OCI-LY1 (cell line): ENCODE measurements at regions not wholly inside any gene's neighbourhood (a gene's known extent, or its start where the extent isn't known, plus 50 kb on each side); places are given as distances from the start of the nearest gene placed in this dataset.

ENCODE experiments used
- H2AFZ ChIP-seq: fragments of 200-600 bp; sonication (generic), shearing (Covaris generic); 2 replicates; pipeline ENCODE4 v1.6.0; 2014; ENCODE audit warnings: antibody characterized with exemption, mild to moderate bottlenecking, low read length
- H3F3A ChIP-seq: fragments of 200-600 bp; sonication (generic), shearing (Covaris generic); 2 replicates; pipeline ENCODE4 v1.6.0; 2014; ENCODE audit warnings: mild to moderate bottlenecking, antibody characterized with exemption, low read length, moderate library complexity; ENCODE audit not compliant: insufficient read depth
- H3K27ac ChIP-seq: fragments of 200-600 bp; sonication (generic); 2 replicates; pipeline ENCODE4 v1.5.1; 2014; ENCODE audit warnings: low read length, mixed run types, mild to moderate bottlenecking, low read depth; ENCODE audit not compliant: poor library complexity, severe bottlenecking
- H3K27me3 ChIP-seq: fragments of 200-600 bp; sonication (generic); 2 replicates; pipeline ENCODE4 v1.6.0; 2014; ENCODE audit warnings: antibody characterized with exemption, mild to moderate bottlenecking, low read length, moderate library complexity; ENCODE audit not compliant: insufficient read depth
- H3K36me3 ChIP-seq: fragments of 200-600 bp; sonication (generic); 2 replicates; pipeline ENCODE4 v1.6.1; 2014; ENCODE audit warnings: mild to moderate bottlenecking, antibody characterized with exemption, low read length, moderate library complexity, mixed read lengths; ENCODE audit not compliant: insufficient read depth
- H3K4me1 ChIP-seq: fragments of 200-600 bp; sonication (generic); 2 replicates; pipeline ENCODE4 v1.5.1; 2014; ENCODE audit warnings: mild to moderate bottlenecking, low read length, moderate library complexity; ENCODE audit not compliant: insufficient read depth, severe bottlenecking
- H3K4me2 ChIP-seq: fragments of 200-600 bp; sonication (generic), shearing (Covaris generic); 2 replicates; pipeline ENCODE4 v1.6.1; 2014; ENCODE audit warnings: low read length
- H3K4me3 ChIP-seq: fragments of 200-600 bp; sonication (generic); 2 replicates; pipeline ENCODE4 v1.5.1; 2014; ENCODE audit warnings: low read length, low read depth, mild to moderate bottlenecking, mixed read lengths; ENCODE audit not compliant: poor library complexity, severe bottlenecking
- H3K79me2 ChIP-seq: fragments of 200-600 bp; shearing (Covaris generic); 2 replicates; pipeline ENCODE4 v1.6.1; 2016; ENCODE audit warnings: mixed run types, low read length, mixed read lengths; ENCODE audit not compliant: insufficient read depth
- H3K9ac ChIP-seq: fragments of 200-600 bp; sonication (generic), shearing (Covaris generic); 2 replicates; pipeline ENCODE4 v1.6.1; 2014; ENCODE audit warnings: mild to moderate bottlenecking, low read length, mixed read lengths
- H3K9me2 ChIP-seq: fragments of 200-600 bp; sonication (generic), shearing (Covaris generic); 2 replicates; pipeline ENCODE4 v1.6.1; 2014; ENCODE audit warnings: low read depth, mild to moderate bottlenecking, low read length, mixed read lengths
- H3K9me3 ChIP-seq: fragments of 200-600 bp; shearing (Covaris generic); 2 replicates; pipeline ENCODE4 v1.6.1; 2014; ENCODE audit warnings: low read length, mixed read lengths
- H4K20me1 ChIP-seq: fragments of 200-600 bp; sonication (generic), shearing (Covaris generic); 2 replicates; pipeline ENCODE4 v1.6.0; 2016; ENCODE audit warnings: mild to moderate bottlenecking, low read length; ENCODE audit not compliant: insufficient read depth
- EZH2 ChIP-seq: fragments of 200-600 bp; sonication (generic), shearing (Covaris generic); IDR thresholded peaks from 2 replicates; pipeline ENCODE4 v1.8.0; 2017; ENCODE audit warnings: borderline replicate concordance, mixed run types, mild to moderate bottlenecking, antibody characterized with exemption, low read length, moderate library complexity, mixed read lengths
- TF ChIP-seq, protein P1 (sequence below): fragments of 200-600 bp; sonication (generic), shearing (Covaris generic); IDR thresholded peaks from 2 replicates; pipeline ENCODE4 v1.5.1; 2017; ENCODE audit warnings: mild to moderate bottlenecking, antibody characterized with exemption, low read length, moderate library complexity, mixed read lengths

DNA sequence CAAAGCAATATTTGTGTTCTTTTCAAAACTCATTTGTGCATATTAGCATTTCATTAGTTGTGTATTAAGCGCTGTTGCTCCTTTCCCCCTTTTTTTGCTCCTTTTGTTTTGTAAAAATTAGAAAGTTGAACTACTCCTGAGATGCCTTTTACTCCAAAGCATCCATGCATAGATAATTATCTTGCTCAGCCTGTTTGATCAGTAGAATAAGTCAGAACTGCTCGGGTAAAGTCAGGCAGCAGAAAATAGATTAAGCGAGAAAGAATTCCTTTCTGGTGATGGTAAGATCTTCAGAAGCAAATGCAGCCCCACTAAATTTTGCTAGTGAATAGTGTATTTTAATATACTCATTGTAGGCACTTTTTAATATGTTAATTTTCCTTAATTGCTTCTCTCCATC is 227.1 kb downstream of the TEX36 start:
- H3K36me3 ChIP-seq = no peaks in the 10 kb centered on the region
- no peaks in the 10 kb centered on the region for H3K9me2 ChIP-seq
- no peak overlapping the region for H3K4me3 ChIP-seq
- no peaks in the 10 kb centered on the region for H4K20me1 ChIP-seq
- no peaks in the 10 kb centered on the region for H3K27me3 ChIP-seq
- no peaks in the 10 kb centered on the region for H3K4me1 ChIP-seq
- no peak overlapping the region for H3K27ac ChIP-seq
- no peak overlapping the region for H3K9ac ChIP-seq
- H2AFZ ChIP-seq = no peak overlapping the region
- TF ChIP-seq EZH2 = no peak
- TF ChIP-seq, protein P1, sequence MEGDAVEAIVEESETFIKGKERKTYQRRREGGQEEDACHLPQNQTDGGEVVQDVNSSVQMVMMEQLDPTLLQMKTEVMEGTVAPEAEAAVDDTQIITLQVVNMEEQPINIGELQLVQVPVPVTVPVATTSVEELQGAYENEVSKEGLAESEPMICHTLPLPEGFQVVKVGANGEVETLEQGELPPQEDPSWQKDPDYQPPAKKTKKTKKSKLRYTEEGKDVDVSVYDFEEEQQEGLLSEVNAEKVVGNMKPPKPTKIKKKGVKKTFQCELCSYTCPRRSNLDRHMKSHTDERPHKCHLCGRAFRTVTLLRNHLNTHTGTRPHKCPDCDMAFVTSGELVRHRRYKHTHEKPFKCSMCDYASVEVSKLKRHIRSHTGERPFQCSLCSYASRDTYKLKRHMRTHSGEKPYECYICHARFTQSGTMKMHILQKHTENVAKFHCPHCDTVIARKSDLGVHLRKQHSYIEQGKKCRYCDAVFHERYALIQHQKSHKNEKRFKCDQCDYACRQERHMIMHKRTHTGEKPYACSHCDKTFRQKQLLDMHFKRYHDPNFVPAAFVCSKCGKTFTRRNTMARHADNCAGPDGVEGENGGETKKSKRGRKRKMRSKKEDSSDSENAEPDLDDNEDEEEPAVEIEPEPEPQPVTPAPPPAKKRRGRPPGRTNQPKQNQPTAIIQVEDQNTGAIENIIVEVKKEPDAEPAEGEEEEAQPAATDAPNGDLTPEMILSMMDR = no peak
- H3K4me2 ChIP-seq = no peak overlapping the region
- H3K79me2 ChIP-seq = no peaks in the 10 kb centered on the region
- H3K9me3 ChIP-seq = no peaks in the 10 kb centered on the region
- H3F3A ChIP-seq = no peaks in the 10 kb centered on the region

DNA sequence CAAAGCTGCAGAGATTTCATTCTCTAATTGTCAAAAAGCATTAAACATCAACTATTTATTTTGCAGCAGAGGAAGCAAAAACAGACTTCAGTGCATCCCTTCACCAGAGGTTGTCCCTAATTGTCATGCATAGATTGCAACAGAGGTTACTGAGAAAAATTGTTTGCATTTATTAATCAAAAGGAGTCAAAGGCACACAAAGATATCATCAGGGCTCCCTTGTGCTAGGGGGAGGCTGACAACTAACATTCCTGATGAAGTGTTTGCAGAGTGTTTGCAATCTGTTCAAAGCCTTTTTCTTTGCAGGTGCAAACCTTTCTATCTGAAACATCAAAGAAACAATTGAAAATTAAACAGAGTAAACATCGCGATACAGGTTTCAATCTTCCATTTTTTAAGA is 227.5 kb downstream of the TEX36 start:
- H3K27me3 ChIP-seq = no peaks in the 10 kb centered on the region
- H2AFZ ChIP-seq = no peak overlapping the region
- H3K9me3 ChIP-seq = no peaks in the 10 kb centered on the region
- H3K27ac ChIP-seq = no peak overlapping the region
- no peaks in the 10 kb centered on the region for H3K79me2 ChIP-seq
- H3K4me2 ChIP-seq = no peak overlapping the region
- no peak overlapping the region for H3K9ac ChIP-seq
- H3K9me2 ChIP-seq = no peaks in the 10 kb centered on the region
- H4K20me1 ChIP-seq = no peaks in the 10 kb centered on the region
- H3K36me3 ChIP-seq = no peaks in the 10 kb centered on the region
- H3K4me3 ChIP-seq = no peak overlapping the region
- H3F3A ChIP-seq = no peaks in the 10 kb centered on the region
- no peaks in the 10 kb centered on the region for H3K4me1 ChIP-seq
- TF ChIP-seq EZH2 = no peak
- TF ChIP-seq, protein P1 = no peak

DNA sequence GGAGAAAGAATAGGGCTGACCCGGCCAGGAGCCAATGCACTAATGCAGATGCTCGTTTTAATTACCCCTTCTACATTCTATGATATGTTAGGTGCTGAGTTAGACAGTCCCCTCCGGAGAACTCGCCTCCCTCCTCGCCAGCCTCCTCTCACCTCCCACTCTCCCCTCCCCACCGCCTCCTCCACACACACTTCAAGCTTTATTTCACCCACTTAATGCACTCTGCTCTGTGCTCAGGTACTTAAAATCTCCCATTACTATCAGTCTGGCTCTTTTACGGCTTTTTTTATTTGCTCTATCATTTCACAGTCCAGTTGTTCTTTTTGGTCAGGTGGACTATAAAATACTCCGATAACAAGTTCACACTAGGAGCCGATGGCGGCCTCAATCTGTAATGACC is 231.6 kb downstream of the TEX36 start:
- no peak overlapping the region for H3K27ac ChIP-seq
- H3K4me1 ChIP-seq = no peaks in the 10 kb centered on the region
- no peak overlapping the region for H3K9ac ChIP-seq
- TF ChIP-seq, protein P1 = no peak
- H3F3A ChIP-seq = no peaks in the 10 kb centered on the region
- no peaks in the 10 kb centered on the region for H3K27me3 ChIP-seq
- H4K20me1 ChIP-seq = no peaks in the 10 kb centered on the region
- H3K4me2 ChIP-seq = no peak overlapping the region
- no peak overlapping the region for H3K4me3 ChIP-seq
- no peaks in the 10 kb centered on the region for H3K36me3 ChIP-seq
- H3K9me3 ChIP-seq = no peaks in the 10 kb centered on the region
- no peaks in the 10 kb centered on the region for H3K9me2 ChIP-seq
- H2AFZ ChIP-seq = no peak overlapping the region
- no peaks in the 10 kb centered on the region for H3K79me2 ChIP-seq
